OCI-LY3 (cell line): ENCODE measurements at regions not wholly inside any gene's neighbourhood (a gene's known extent, or its start where the extent isn't known, plus 50 kb on each side); places are given as distances from the start of the nearest gene placed in this dataset.

ENCODE experiments used
- H2AFZ ChIP-seq: fragments of 200-600, 300-600 bp; shearing (Covaris generic); 2 replicates; pipeline ENCODE4 v1.6.0; 2014; ENCODE audit warnings: antibody characterized with exemption, low read depth, low read length
- H3K27ac ChIP-seq: fragments of 200-600, 300-600 bp; sonication (generic); 2 replicates; pipeline ENCODE4 v1.5.1; 2014; ENCODE audit warnings: mild to moderate bottlenecking, low read length, moderate library complexity, mixed read lengths
- H3K27me3 ChIP-seq: fragments of 200-600, 300-600 bp; sonication (generic); 2 replicates; pipeline ENCODE4 v1.6.1; 2014; ENCODE audit warnings: low read depth, low read length, mixed read lengths
- H3K36me3 ChIP-seq: fragments of 200-600, 300-600 bp; sonication (generic); replicated peaks from 2 replicates; pipeline ENCODE3; 2014; ENCODE audit warnings: low read depth, low read length, mixed read lengths
- H3K4me1 ChIP-seq: fragments of 300-600, 200-600 bp; sonication (generic); 2 replicates; pipeline ENCODE4 v1.6.1; 2014; ENCODE audit warnings: low read length, mixed read lengths
- H3K4me2 ChIP-seq: fragments of 200-600, 300-600 bp; sonication (generic); 2 replicates; pipeline ENCODE4 v1.6.1; 2014; ENCODE audit warnings: low read length, mixed read lengths
- H3K4me3 ChIP-seq: fragments of 300-600, 200-600 bp; sonication (generic); 2 replicates; pipeline ENCODE4 v1.5.1; 2014; ENCODE audit warnings: antibody characterized with exemption, mild to moderate bottlenecking, low read length, moderate library complexity
- H3K79me2 ChIP-seq: fragments of 300-600, 200-600 bp; shearing (Covaris generic); 2 replicates; pipeline ENCODE4 v1.6.1; 2014; ENCODE audit warnings: mild to moderate bottlenecking, low read length, mixed read lengths
- H3K9ac ChIP-seq: fragments of 300-600, 200-600 bp; shearing (Covaris generic); 2 replicates; pipeline ENCODE4 v1.6.0; 2014; ENCODE audit warnings: mild to moderate bottlenecking, low read length, moderate library complexity
- H3K9me3 ChIP-seq: fragments of 200-600, 300-600 bp; shearing (Covaris generic); 2 replicates; pipeline ENCODE4 v1.6.1; 2014; ENCODE audit warnings: low read length, mixed read lengths; ENCODE audit not compliant: insufficient read depth
- H4K20me1 ChIP-seq: fragments of 200-600, 300-600 bp; sonication (generic); 2 replicates; pipeline ENCODE4 v1.6.1; 2016; ENCODE audit warnings: low read length, mixed read lengths; ENCODE audit not compliant: insufficient read depth
- CTCF ChIP-seq: fragments of 200-600, 300-600 bp; sonication (generic); IDR thresholded peaks from 2 replicates; pipeline ENCODE4 v1.5.1; 2014; ENCODE audit warnings: antibody characterized with exemption, low read length, low read depth
- EZH2phosphoT487 ChIP-seq: fragments of 200-600 bp; shearing (Covaris generic); IDR thresholded peaks from 2 replicates; pipeline ENCODE4 v1.6.1; 2018; ENCODE audit warnings: antibody characterized with exemption, mixed run types, low read depth

GRCh38 chr5:125302577-125302976 lies 556.1 kb upstream of the ZNF608 start:
- Histone ChIP-seq H3K4me2 (no peak overlapping the region), H3K27ac (no peak overlapping the region), H3K4me1 (no peaks in the 10 kb centered on the region), H2AFZ (no peak overlapping the region), H3K36me3 (no peaks in the 10 kb centered on the region), H3K79me2 (no peaks in the 10 kb centered on the region), H3K27me3 (no peaks in the 10 kb centered on the region), H3K9ac (no peak overlapping the region), H3K9me3 (no peaks in the 10 kb centered on the region), H4K20me1 (no peaks in the 10 kb centered on the region), H3K4me3 (no peak overlapping the region)
- no peak for TF ChIP-seq CTCF

- Histone ChIP-seq H3K4me3 (no peak overlapping the region), H2AFZ (no peak overlapping the region), H3K27me3 (no peaks in the 10 kb centered on the region), H4K20me1 (no peaks in the 10 kb centered on the region), H3K4me1 (no peaks in the 10 kb centered on the region), H3K9me3 (no peaks in the 10 kb centered on the region), H3K4me2 (no peak overlapping the region), H3K79me2 (no peaks in the 10 kb centered on the region), H3K9ac (no peak overlapping the region), H3K27ac (no peak overlapping the region), H3K36me3 (no peaks in the 10 kb centered on the region)
- no peak for TF ChIP-seq CTCF
- TF ChIP-seq EZH2phosphoT487: no peak
Measured at GRCh38 chr5:125306741-125307140, 560.3 kb upstream of the ZNF608 start.

GRCh38 chr5:125310749-125311148 lies 564.3 kb upstream of the ZNF608 start:
- Histone ChIP-seq H4K20me1 (no peaks in the 10 kb centered on the region), H2AFZ (no peak overlapping the region), H3K36me3 (no peaks in the 10 kb centered on the region), H3K9me3 (no peaks in the 10 kb centered on the region), H3K27ac (no peak overlapping the region), H3K27me3 (no peaks in the 10 kb centered on the region), H3K4me2 (no peak overlapping the region), H3K4me1 (no peaks in the 10 kb centered on the region), H3K79me2 (no peaks in the 10 kb centered on the region), H3K4me3 (no peak overlapping the region), H3K9ac (no peak overlapping the region)
- no peak for TF ChIP-seq CTCF
- TF ChIP-seq EZH2phosphoT487: no peak

- TF ChIP-seq CTCF (no peak), EZH2phosphoT487 (no peak)
- Histone ChIP-seq H3K9ac (no peak overlapping the region), H3K36me3 (no peaks in the 10 kb centered on the region), H3K4me3 (no peak overlapping the region), H3K4me1 (no peaks in the 10 kb centered on the region), H4K20me1 (no peaks in the 10 kb centered on the region), H3K9me3 (no peaks in the 10 kb centered on the region), H3K27me3 (no peaks in the 10 kb centered on the region), H3K4me2 (no peak overlapping the region), H3K27ac (no peak overlapping the region), H3K79me2 (no peaks in the 10 kb centered on the region), H2AFZ (no peak overlapping the region)
Measured at GRCh38 chr5:125311743-125312142, 565.3 kb upstream of the ZNF608 start.
